ENCODE measurements at regions not wholly inside any gene's neighbourhood (a gene's known extent, or its start where the extent isn't known, plus 50 kb on each side); places are given as distances from the start of the nearest gene placed in this dataset.
"Not testable (repeated sequence)": the region's sequence is repeated elsewhere in the genome, so short reads cannot be mapped to it uniquely, and the experiment has no call there.

DNA sequence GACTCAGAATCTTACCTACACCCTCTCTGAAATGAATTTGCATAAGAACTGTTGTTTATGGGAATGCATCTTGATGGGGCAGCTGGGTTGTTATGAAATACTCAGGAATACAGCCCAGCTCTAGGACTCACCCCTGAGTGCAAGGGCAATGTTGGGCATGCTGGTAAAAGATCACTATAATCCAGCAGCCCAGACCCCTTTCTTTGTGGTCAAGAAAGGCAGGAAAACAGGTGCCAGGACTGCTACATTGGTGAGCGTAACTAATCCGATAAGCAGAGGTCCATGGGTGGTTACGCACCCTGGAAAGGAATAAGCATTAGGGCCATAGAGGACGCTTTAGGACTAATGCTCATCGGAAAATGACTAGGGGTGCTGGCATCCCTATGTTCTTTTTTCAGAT is 227.9 kb upstream of the CWC22 start:
- not testable (repeated sequence) for TF ChIP-seq EZH2 (IDR thresholded peaks at IDR 0.05; ENCODE audit: borderline replicate concordance, low read length)
- TF ChIP-seq, protein P1, sequence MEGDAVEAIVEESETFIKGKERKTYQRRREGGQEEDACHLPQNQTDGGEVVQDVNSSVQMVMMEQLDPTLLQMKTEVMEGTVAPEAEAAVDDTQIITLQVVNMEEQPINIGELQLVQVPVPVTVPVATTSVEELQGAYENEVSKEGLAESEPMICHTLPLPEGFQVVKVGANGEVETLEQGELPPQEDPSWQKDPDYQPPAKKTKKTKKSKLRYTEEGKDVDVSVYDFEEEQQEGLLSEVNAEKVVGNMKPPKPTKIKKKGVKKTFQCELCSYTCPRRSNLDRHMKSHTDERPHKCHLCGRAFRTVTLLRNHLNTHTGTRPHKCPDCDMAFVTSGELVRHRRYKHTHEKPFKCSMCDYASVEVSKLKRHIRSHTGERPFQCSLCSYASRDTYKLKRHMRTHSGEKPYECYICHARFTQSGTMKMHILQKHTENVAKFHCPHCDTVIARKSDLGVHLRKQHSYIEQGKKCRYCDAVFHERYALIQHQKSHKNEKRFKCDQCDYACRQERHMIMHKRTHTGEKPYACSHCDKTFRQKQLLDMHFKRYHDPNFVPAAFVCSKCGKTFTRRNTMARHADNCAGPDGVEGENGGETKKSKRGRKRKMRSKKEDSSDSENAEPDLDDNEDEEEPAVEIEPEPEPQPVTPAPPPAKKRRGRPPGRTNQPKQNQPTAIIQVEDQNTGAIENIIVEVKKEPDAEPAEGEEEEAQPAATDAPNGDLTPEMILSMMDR (conservative IDR thresholded peaks at IDR 0.05 in 1 of 2, IDR thresholded peaks at IDR 0.05 in 1 of 2; ENCODE audit: extremely low read depth in 1 of 2, insufficient read depth in 1 of 2, low read depth in 1 of 2, low read length in 2 of 2): not testable (repeated sequence)

Data from mammary epithelial cell (primary cell).